ENCODE measurements at regions not wholly inside any gene's neighbourhood (a gene's known extent, or its start where the extent isn't known, plus 50 kb on each side); places are given as distances from the start of the nearest gene placed in this dataset.

DNA sequence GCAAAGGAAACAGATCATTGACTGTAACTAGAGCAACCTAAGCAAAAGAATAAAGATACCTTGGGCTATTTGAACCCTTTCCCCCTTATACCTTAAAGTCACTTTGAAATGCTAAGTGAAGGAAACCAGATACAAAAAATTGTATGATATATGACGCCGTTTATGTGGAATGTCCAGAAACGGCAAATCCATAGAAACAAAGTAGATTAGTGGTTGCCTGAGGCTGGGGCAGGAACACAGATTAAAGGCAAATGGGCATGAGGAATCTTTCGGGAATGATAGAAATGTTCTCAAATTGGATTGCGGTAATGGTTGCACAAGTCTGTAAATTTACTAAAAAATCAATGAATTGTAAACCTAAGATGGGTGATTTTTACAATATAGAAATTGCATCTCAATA, 160.1 kb upstream of the CCDC54 start:
- DNase-seq, result no peak
- H3K36me3 Mint-ChIP-seq (ENCODE audit: low read depth), result peaks cover 13% of the 10 kb centered on the region
- H3K9me3 Mint-ChIP-seq, result peaks cover 15% of the 10 kb centered on the region
- peaks cover 22% of the 10 kb centered on the region for H3K4me1 Mint-ChIP-seq
- no peak overlapping the region for H3K27ac Mint-ChIP-seq
- TF ChIP-seq, protein P1, sequence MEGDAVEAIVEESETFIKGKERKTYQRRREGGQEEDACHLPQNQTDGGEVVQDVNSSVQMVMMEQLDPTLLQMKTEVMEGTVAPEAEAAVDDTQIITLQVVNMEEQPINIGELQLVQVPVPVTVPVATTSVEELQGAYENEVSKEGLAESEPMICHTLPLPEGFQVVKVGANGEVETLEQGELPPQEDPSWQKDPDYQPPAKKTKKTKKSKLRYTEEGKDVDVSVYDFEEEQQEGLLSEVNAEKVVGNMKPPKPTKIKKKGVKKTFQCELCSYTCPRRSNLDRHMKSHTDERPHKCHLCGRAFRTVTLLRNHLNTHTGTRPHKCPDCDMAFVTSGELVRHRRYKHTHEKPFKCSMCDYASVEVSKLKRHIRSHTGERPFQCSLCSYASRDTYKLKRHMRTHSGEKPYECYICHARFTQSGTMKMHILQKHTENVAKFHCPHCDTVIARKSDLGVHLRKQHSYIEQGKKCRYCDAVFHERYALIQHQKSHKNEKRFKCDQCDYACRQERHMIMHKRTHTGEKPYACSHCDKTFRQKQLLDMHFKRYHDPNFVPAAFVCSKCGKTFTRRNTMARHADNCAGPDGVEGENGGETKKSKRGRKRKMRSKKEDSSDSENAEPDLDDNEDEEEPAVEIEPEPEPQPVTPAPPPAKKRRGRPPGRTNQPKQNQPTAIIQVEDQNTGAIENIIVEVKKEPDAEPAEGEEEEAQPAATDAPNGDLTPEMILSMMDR (IDR thresholded peaks at IDR 0.05), result no peak
- no peaks in the 10 kb centered on the region for H3K27me3 Mint-ChIP-seq (ENCODE audit: low read depth, poor library complexity)
- H3K4me3 Mint-ChIP-seq, result no peak overlapping the region

DNA sequence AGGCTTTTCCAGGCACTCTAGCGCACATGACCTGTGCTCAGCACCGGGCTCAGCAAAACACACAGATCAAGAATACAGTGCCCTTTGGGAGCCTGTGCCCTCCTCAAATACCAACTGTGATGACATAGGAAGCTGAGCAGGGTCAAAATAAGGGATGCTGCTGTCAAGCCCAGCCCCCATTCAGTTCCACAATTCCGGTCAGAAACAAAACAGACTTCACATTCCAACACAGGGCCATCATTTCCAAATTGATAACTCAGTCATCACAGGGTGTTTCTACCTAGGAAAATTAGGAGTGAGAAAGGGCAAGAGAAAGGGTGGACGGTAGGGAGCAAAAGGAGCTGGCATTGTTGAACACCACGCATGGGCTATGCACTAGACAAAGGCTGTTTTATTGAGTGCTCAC, 158.4 kb upstream of the CCDC54 start:
- no peak overlapping the region for H3K27ac Mint-ChIP-seq
- H3K4me1 Mint-ChIP-seq, result peaks cover 12% of the 10 kb centered on the region
- H3K9me3 Mint-ChIP-seq, result peaks cover 15% of the 10 kb centered on the region
- peaks cover 8% of the 10 kb centered on the region for H3K27me3 Mint-ChIP-seq (ENCODE audit: low read depth, poor library complexity)
- H3K4me3 Mint-ChIP-seq, result no peak overlapping the region
- H3K36me3 Mint-ChIP-seq (ENCODE audit: low read depth), result peaks cover 13% of the 10 kb centered on the region
- DNase-seq, result no peak
- TF ChIP-seq, protein P1 (IDR thresholded peaks at IDR 0.05), result no peak

DNA sequence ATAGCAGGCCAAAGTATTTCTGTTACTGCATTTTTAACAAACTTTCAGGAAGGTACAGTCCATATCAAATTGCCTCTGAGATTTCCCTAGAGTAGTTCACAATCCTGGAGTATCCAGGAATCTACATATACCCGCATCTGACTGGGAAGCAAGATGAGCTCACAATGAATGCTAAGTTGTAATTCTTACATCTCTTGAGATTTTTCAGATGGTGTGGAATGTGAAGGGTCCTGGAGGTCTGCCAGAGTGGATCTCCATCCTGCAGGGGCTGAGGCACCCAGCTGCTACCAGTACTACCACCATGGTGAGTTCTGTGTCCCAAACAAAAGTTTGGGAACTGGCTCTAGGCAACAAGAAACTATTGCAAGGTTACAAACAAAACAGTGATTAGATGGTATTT, 156.7 kb upstream of the CCDC54 start:
- TF ChIP-seq, protein P1 (IDR thresholded peaks at IDR 0.05), result no peak
- Mint-ChIP-seq H3K9me3 (no peaks in the 10 kb centered on the region), H3K4me3 (no peak overlapping the region), H3K36me3 (ENCODE audit: low read depth) (peaks cover under 1% of the 10 kb centered on the region), H3K27me3 (ENCODE audit: low read depth, poor library complexity) (peaks cover 8% of the 10 kb centered on the region), H3K4me1 (peaks cover 12% of the 10 kb centered on the region), H3K27ac (no peak overlapping the region)
- no peak for DNase-seq

DNA sequence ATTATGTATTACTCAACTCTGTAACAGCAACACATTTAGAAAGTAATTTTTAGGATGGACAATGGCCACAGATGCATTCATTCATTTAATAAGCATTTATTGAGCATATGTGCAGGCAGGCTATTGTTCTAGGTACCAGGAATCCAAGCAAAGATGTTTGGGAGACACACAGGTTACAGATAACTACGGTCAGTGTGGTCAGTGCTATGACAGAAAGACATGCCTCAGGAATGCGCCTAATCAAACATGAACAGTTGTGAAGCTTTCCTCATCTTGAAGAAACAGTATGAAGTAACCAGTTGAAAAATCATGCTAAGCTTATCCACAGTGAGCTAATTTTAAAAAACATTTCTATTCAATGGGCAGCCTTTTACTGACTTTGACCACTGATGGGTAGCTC, 155.4 kb upstream of the CCDC54 start:
- Mint-ChIP-seq H3K4me3 (no peak overlapping the region), H3K36me3 (ENCODE audit: low read depth) (no peaks in the 10 kb centered on the region), H3K27me3 (ENCODE audit: low read depth, poor library complexity) (peaks cover 8% of the 10 kb centered on the region), H3K27ac (no peak overlapping the region), H3K4me1 (peaks cover 12% of the 10 kb centered on the region), H3K9me3 (no peaks in the 10 kb centered on the region)
- DNase-seq, result no peak
- TF ChIP-seq, protein P1 (IDR thresholded peaks at IDR 0.05), result no peak

DNA sequence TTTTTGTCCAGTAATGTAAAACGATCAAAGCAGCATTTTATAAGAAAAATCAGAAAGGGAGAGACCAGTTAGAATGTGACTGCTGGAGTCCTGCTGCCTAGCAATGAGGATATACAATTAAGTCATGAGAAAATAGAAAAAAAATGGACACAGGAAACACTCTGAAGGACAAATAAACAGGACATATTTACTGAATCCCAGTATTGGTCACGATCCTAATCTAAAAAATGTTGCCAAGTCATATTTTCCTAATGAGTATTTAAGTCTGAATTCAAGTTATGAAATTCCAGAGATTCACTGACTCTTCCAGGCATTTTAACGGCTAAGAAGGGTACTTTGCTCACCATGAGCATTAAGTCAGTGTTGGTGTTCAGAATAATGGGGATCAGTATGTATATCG, 154.3 kb upstream of the CCDC54 start:
- Mint-ChIP-seq H3K4me3 (no peak overlapping the region), H3K27me3 (ENCODE audit: low read depth, poor library complexity) (peaks cover 8% of the 10 kb centered on the region), H3K9me3 (no peaks in the 10 kb centered on the region), H3K4me1 (peaks cover 12% of the 10 kb centered on the region), H3K27ac (no peak overlapping the region), H3K36me3 (ENCODE audit: low read depth) (no peaks in the 10 kb centered on the region)
- no peak for DNase-seq
- TF ChIP-seq, protein P1 (IDR thresholded peaks at IDR 0.05), result no peak

DNA sequence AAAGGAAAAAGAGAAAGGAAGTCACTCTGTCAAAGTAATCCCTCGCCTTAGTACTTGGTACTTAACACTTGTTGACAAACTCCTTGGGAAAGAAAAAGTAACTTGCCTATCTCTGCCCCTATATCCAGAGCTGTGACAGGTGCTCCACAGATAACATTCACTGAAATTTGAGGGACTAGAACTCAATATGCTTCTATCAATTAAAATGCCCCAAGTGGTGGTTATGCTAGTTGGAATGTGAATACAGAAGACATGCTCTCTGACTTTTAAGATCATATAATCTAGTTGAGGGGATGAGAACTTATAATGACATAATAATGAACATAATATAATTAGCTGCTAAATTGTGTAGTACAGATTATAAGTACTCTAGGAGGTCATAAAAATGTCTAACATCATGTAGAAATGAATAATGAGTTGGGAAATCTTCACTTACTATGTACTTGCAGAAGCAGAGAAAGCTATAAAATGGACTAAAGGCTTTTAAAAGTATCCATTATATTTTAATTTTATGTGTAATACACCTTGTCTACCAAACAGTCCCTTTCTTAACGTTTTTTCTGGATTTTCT, 153.1 kb upstream of the CCDC54 start:
- TF ChIP-seq, protein P1 (IDR thresholded peaks at IDR 0.05), result no peak
- peaks cover 8% of the 10 kb centered on the region for H3K27me3 Mint-ChIP-seq (ENCODE audit: low read depth, poor library complexity)
- no peaks in the 10 kb centered on the region for H3K9me3 Mint-ChIP-seq
- DNase-seq, result no peak
- peaks cover 5% of the 10 kb centered on the region for H3K4me1 Mint-ChIP-seq
- H3K27ac Mint-ChIP-seq, result no peak overlapping the region
- H3K4me3 Mint-ChIP-seq, result no peak overlapping the region
- no peaks in the 10 kb centered on the region for H3K36me3 Mint-ChIP-seq (ENCODE audit: low read depth)
